GM21786 (cell line): ENCODE measurements at regions not wholly inside any gene's neighbourhood (a gene's known extent, or its start where the extent isn't known, plus 50 kb on each side); places are given as distances from the start of the nearest gene placed in this dataset.
"Not testable (repeated sequence)": the region's sequence is repeated elsewhere in the genome, so short reads cannot be mapped to it uniquely, and the experiment has no call there.

Experiments used
- ATAC-seq: cut with Tn5 transposase; IDR thresholded peaks from one replicate; pipeline ENCODE4 v1.9.1; 2021; ENCODE audit not compliant: unreplicated experiment

GRCh38 chr21:23853796-23854379 is 1753.4 kb downstream of the MRPL39 start:
- ATAC-seq, result peak; percentile 48

DNA sequence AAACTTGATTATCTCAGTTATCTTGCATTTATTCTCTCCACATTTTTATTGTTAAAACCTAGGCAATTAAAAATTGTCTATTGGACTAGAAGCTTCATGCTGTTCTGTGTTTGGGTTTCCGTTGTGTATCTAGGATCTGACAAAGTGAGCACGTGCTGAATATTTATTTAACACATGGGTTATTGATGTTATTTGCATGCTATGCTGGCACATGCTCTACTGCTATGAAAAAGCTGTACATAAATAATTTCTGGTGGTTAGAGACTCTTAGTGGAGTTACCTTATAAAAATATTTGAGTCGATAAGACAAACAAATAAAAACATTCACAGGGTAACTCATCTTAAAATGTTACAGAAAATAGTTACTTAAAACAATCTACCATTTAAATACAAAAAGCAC is 1769.7 kb downstream of the MRPL39 start:
- ATAC-seq, result no peak

- no peak for ATAC-seq
Measured at GRCh38 chr21:23822760-23823159, 1784.5 kb downstream of the MRPL39 start.

- no peak for ATAC-seq
Measured at GRCh38 chr21:23817337-23817736, 1789.9 kb downstream of the MRPL39 start.

GRCh38 chr21:23812485-23812884 is 1794.8 kb downstream of the MRPL39 start:
- ATAC-seq, result no peak

- ATAC-seq, result no peak
Measured at GRCh38 chr21:23811805-23812204, 1795.5 kb downstream of the MRPL39 start.

GRCh38 chr21:23809573-23809972 is 1797.7 kb downstream of the MRPL39 start:
- no peak for ATAC-seq

- not testable (repeated sequence) for ATAC-seq
Measured at GRCh38 chr21:23806966-23807548, 1800.2 kb downstream of the MRPL39 start.

- no peak for ATAC-seq
Measured at GRCh38 chr21:23804866-23805265, 1802.4 kb downstream of the MRPL39 start.

- no peak for ATAC-seq
Measured at GRCh38 chr21:23801292-23801691, 1806.0 kb downstream of the MRPL39 start.

GRCh38 chr21:23799376-23799775 is 1807.9 kb downstream of the MRPL39 start:
- no peak for ATAC-seq

DNA sequence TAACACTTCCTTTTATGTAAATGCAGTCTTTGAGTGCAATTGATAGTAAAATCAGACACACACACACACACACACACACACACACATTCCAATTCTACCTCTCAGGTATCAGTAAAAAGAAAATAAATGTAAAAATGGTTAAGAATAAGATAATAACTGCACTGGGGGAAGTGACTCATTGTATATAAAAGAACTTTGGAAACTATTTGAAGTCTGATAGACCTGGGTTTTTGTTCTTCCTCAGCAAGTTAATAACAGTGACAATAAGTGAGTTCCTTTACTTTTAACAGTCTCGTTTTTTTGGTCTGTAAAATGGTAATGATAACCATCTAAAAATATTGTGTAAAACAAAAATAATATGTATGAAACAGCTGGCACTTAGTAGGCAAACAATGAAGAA is 1815.0 kb downstream of the MRPL39 start:
- ATAC-seq, result no peak

- no peak for ATAC-seq
Measured at GRCh38 chr21:23789864-23790263, 1817.4 kb downstream of the MRPL39 start.

GRCh38 chr21:23780326-23780725 is 1827.0 kb downstream of the MRPL39 start:
- ATAC-seq, result no peak

DNA sequence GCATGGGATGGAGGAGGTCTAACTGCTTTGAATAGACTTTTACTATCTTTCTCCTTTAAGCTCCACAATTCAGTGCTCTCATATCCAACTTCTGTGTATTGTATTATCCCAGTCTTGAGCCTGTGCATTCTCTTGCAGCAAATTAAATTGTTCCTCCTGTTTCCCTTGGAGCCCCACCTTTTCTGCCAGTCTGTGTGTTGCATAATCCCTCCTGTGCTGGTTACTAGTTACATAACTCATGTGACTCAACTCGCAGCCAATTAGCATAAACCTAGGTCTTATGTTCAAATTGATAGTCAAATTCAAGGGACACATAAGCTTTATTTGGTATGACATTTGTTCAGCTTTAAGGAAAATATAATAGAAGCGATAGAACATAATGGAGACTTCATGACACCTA is 1863.5 kb downstream of the MRPL39 start:
- no peak for ATAC-seq

- ATAC-seq, result no peak
Measured at GRCh38 chr21:23740463-23740862, 1866.8 kb downstream of the MRPL39 start.

- no peak for ATAC-seq
Measured at GRCh38 chr21:23732776-23733175, 1874.5 kb downstream of the MRPL39 start.

DNA sequence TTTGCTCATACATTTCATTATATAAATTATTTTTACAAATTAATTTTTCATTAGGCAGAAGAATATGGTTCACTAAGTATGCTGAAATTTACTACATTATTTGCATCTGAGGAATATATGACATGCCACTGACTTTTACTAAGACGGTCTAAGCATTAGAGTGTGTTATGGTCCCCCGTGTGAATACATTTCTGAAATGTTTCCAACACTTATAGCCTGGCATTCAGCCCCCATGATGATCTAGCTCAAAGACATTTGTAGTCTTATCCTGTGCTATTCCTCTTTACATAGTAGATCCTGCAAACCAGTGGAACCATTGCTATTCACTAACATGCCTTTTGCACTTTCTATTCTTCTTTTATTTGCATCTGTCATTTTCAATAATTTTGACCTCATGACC is 1878.0 kb downstream of the MRPL39 start:
- ATAC-seq, result no peak

DNA sequence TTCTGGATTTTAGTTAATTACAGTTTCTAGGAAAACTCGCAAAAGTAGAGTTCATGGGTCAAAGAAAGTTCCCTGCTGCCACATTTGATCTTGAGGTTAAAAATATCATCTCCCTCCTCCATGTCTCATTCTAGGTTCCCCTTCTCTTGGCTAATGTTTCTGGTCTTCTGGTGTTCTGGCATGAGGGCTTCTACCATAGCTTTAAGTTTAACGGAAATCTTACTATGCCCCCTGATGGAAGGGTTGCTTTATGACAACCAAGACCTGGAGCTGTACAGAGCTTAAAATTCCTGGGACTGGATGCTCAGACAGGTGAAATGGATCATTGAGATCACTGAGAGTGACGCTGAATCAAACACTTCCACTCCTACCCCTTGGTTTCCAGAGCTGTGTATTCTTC is 1881.7 kb downstream of the MRPL39 start:
- ATAC-seq, result no peak

DNA sequence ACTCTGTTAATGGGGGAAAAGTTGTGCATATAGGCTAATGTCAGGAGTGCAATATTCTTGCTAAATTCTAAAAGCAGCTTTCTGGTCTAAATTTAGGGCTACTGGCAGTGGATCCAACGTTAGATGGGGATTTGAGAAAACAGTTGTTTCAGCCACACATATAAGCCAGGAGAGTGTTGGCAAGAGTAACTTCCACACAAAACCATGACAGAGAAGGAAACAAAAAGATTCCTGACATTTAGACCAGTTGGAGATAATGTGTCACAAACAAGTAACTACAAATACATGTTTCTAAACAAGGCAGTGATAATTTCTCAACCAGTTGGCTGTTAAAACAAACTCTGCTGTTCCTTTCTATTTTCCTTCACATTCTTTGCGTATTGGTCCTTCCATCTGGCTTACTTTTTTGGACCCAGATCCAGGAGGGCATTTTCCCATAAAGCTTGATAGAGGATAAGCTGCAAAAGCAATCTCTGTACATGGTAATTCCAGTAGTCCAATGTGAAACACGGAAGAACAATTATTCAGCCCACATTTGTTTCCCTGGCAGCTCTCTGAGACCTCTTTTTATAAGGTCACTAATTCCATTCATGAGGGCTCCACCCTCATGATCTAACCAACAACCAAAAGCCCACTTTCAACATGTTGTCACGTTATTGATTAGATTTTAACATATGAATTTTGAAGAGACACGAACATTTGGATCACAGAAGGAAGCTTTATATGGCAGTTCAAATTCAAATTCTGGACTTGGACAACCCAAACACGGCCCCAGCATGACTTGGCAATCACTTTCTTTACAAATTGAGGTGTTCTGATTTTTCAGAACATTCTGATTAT is 1888.6 kb downstream of the MRPL39 start:
- ATAC-seq, result no peak

GRCh38 chr21:23712166-23712565 is 1895.1 kb downstream of the MRPL39 start:
- ATAC-seq, result no peak

- no peak for ATAC-seq
Measured at GRCh38 chr21:23706431-23706830, 1900.8 kb downstream of the MRPL39 start.
